CD4-positive, alpha-beta memory T cell (primary cell): ENCODE measurements at regions not wholly inside any gene's neighbourhood (a gene's known extent, or its start where the extent isn't known, plus 50 kb on each side); places are given as distances from the start of the nearest gene placed in this dataset.

Experiments used
- CTCF ChIA-PET: fragments of 350-600 bp; sonication (Branson Sonifier 250); formaldehyde crosslinking; loops from one replicate; lab custom pipeline; 2021; ENCODE audit warnings: inconsistent platforms; ENCODE audit not compliant: partially characterized antibody; lab: Charles Lee
- POLR2A ChIA-PET: fragments of 350-600 bp; sonication (Branson Sonifier 250); formaldehyde crosslinking; loops from one replicate; lab custom pipeline; 2021; ENCODE audit not compliant: partially characterized antibody; lab: Charles Lee
- DNase-seq, 5 donors: peaks; one replicate each; pipeline versions ENCODE4 v3.0.0 to v3.0.0-alpha.2; 2020 to 2022; ENCODE audit warnings: mixed read lengths in 1 of 5
- H3K27ac ChIP-seq: one replicate; pipeline ENCODE4 v1.7.0; 2013; ENCODE audit warnings: low read depth, low read length
- H3K27me3 ChIP-seq: 2 replicates; pipeline ENCODE4 v1.7.0; 2013; ENCODE audit warnings: mild to moderate bottlenecking, low read length, moderate library complexity; ENCODE audit not compliant: insufficient read depth
- H3K36me3 ChIP-seq: 2 replicates; pipeline ENCODE4 v1.7.0; 2013; ENCODE audit warnings: mild to moderate bottlenecking, low read length, moderate library complexity; ENCODE audit not compliant: insufficient read depth
- H3K4me1 ChIP-seq: 2 replicates; pipeline ENCODE4 v1.7.0; 2013; ENCODE audit warnings: mild to moderate bottlenecking, low read length, moderate library complexity; ENCODE audit not compliant: insufficient read depth
- H3K4me3 ChIP-seq, 2 donors: one replicate each; pipeline ENCODE4 v1.7.0; 2013; ENCODE audit warnings: low read length in 2 of 2, mild to moderate bottlenecking in 1 of 2
- H3K9me3 ChIP-seq, 2 donors: one replicate each; pipeline ENCODE4 v1.7.0; 2013; ENCODE audit warnings: low read length in 2 of 2, control low read depth in 1 of 2; ENCODE audit not compliant: control insufficient read depth in 1 of 2
- H3K27ac Mint-ChIP-seq, 7 donors: one replicate each; pipeline ENCODE4 v1.8.0; 2020 to 2021; ENCODE audit warnings: mixed read lengths in 7 of 7, mild to moderate bottlenecking in 6 of 7, inconsistent platforms in 3 of 7, moderate library complexity in 3 of 7
- H3K27me3 Mint-ChIP-seq, 2 donors: one replicate each; pipeline ENCODE4 v1.8.0; 2020 to 2021; ENCODE audit warnings: mixed read lengths in 2 of 2
- H3K36me3 Mint-ChIP-seq, 2 donors: one replicate each; pipeline ENCODE4 v1.8.0; 2020 to 2021; ENCODE audit warnings: mixed read lengths in 2 of 2, inconsistent platforms in 1 of 2, mild to moderate bottlenecking in 1 of 2
- H3K4me1 Mint-ChIP-seq, 4 donors: one replicate each; pipeline ENCODE4 v1.8.0; 2020 to 2021; ENCODE audit warnings: mixed read lengths in 4 of 4, mild to moderate bottlenecking in 1 of 4
- H3K4me3 Mint-ChIP-seq, 8 donors: one replicate each; pipeline ENCODE4 v1.8.0; 2020 to 2021; ENCODE audit warnings: mixed read lengths in 8 of 8, mild to moderate bottlenecking in 7 of 8, moderate library complexity in 6 of 8, inconsistent platforms in 3 of 8
- H3K9me3 Mint-ChIP-seq, 8 donors: one replicate each; pipeline ENCODE4 v1.8.0; 2020 to 2021; ENCODE audit warnings: mixed read lengths in 8 of 8, mild to moderate bottlenecking in 5 of 8, inconsistent platforms in 3 of 8, moderate library complexity in 1 of 8
- intact Hi-C: fragments of 100-400 bp; cut with micrococcal nuclease; formaldehyde crosslinking; loops from one replicate; pipeline ENCODE4 v1.15.1; 2023

GRCh38 chr17:14882131-14882530 lies 383.0 kb downstream of the PMP22 start:
- no peaks in the 10 kb centered on the region for H3K4me1 Mint-ChIP-seq
- intact Hi-C loops: no loop called here
- peaks cover 9 to 17% of the 10 kb centered on the region in 2 donors for H3K27me3 Mint-ChIP-seq
- POLR2A ChIA-PET: no interaction called here
- no peaks in the 10 kb centered on the region for H3K36me3 ChIP-seq
- H3K27ac ChIP-seq: no peak overlapping the region
- H3K9me3 ChIP-seq: peaks cover 0 to 6% of the 10 kb centered on the region in 2 donors
- peaks cover 0 to 13% of the 10 kb centered on the region in 2 donors for H3K36me3 Mint-ChIP-seq
- DNase-seq: no peak
- H3K9me3 Mint-ChIP-seq: peaks cover 6 to 32% (median 25%) of the 10 kb centered on the region in 8 donors
- no peaks in the 10 kb centered on the region for H3K4me1 ChIP-seq
- H3K4me3 Mint-ChIP-seq: no peak overlapping the region
- H3K4me3 ChIP-seq: no peak overlapping the region
- no peaks in the 10 kb centered on the region for H3K27me3 ChIP-seq
- CTCF ChIA-PET: no interaction called here
- no peak overlapping the region for H3K27ac Mint-ChIP-seq

GRCh38 chr17:14875557-14876412 lies 389.3 kb downstream of the PMP22 start:
- H3K4me3 Mint-ChIP-seq: no peak overlapping the region
- H3K4me1 Mint-ChIP-seq: no peaks in the 10 kb centered on the region
- H3K4me1 ChIP-seq: no peaks in the 10 kb centered on the region
- no peaks in the 10 kb centered on the region for H3K27me3 Mint-ChIP-seq
- no peaks in the 10 kb centered on the region for H3K9me3 ChIP-seq
- no peaks in the 10 kb centered on the region for H3K36me3 Mint-ChIP-seq
- intact Hi-C loops: no loop called here
- no peak for DNase-seq
- H3K27ac ChIP-seq: no peak overlapping the region
- H3K27me3 ChIP-seq: no peaks in the 10 kb centered on the region
- H3K4me3 ChIP-seq: no peak overlapping the region
- ChIA-PET CTCF (no interaction called here), POLR2A (no interaction called here)
- H3K9me3 Mint-ChIP-seq: peaks cover 0 to 3% (median 0%) of the 10 kb centered on the region in 8 donors
- H3K36me3 ChIP-seq: no peaks in the 10 kb centered on the region
- H3K27ac Mint-ChIP-seq: no peak overlapping the region

GRCh38 chr17:14873996-14874395 lies 391.1 kb downstream of the PMP22 start:
- intact Hi-C loops: no loop called here
- Mint-ChIP-seq H3K9me3 (peaks cover 0 to 3% (median 0%) of the 10 kb centered on the region in 8 donors), H3K4me3 (no peak overlapping the region), H3K36me3 (no peaks in the 10 kb centered on the region), H3K27ac (no peak overlapping the region), H3K4me1 (no peaks in the 10 kb centered on the region), H3K27me3 (no peaks in the 10 kb centered on the region)
- Histone ChIP-seq H3K4me1 (no peaks in the 10 kb centered on the region), H3K36me3 (no peaks in the 10 kb centered on the region), H3K4me3 (no peak overlapping the region), H3K9me3 (no peaks in the 10 kb centered on the region), H3K27ac (no peak overlapping the region), H3K27me3 (no peaks in the 10 kb centered on the region)
- POLR2A ChIA-PET: no interaction called here
- CTCF ChIA-PET: no interaction called here
- no peak for DNase-seq

GRCh38 chr17:14873540-14873939 lies 391.6 kb downstream of the PMP22 start:
- intact Hi-C loops: no loop called here
- Mint-ChIP-seq H3K9me3 (peaks cover 0 to 3% (median 0%) of the 10 kb centered on the region in 8 donors), H3K4me1 (no peaks in the 10 kb centered on the region), H3K27me3 (no peaks in the 10 kb centered on the region), H3K36me3 (no peaks in the 10 kb centered on the region), H3K4me3 (no peak overlapping the region), H3K27ac (no peak overlapping the region)
- no peak overlapping the region for H3K4me3 ChIP-seq
- no peaks in the 10 kb centered on the region for H3K4me1 ChIP-seq
- H3K27ac ChIP-seq: no peak overlapping the region
- ChIA-PET CTCF (no interaction called here), POLR2A (no interaction called here)
- H3K9me3 ChIP-seq: no peaks in the 10 kb centered on the region
- DNase-seq: no peak
- H3K27me3 ChIP-seq: no peaks in the 10 kb centered on the region
- H3K36me3 ChIP-seq: no peaks in the 10 kb centered on the region

- CTCF ChIA-PET: no interaction called here
- intact Hi-C loops: no loop called here
- Mint-ChIP-seq H3K36me3 (no peaks in the 10 kb centered on the region), H3K4me1 (no peaks in the 10 kb centered on the region), H3K27ac (no peak overlapping the region), H3K9me3 (peaks cover 0 to 3% (median 0%) of the 10 kb centered on the region in 8 donors), H3K4me3 (no peak overlapping the region), H3K27me3 (peaks cover 0 to 1% of the 10 kb centered on the region in 2 donors)
- H3K4me1 ChIP-seq: no peaks in the 10 kb centered on the region
- H3K4me3 ChIP-seq: no peak overlapping the region
- H3K36me3 ChIP-seq: no peaks in the 10 kb centered on the region
- POLR2A ChIA-PET: no interaction called here
- no peaks in the 10 kb centered on the region for H3K9me3 ChIP-seq
- no peak overlapping the region for H3K27ac ChIP-seq
- no peaks in the 10 kb centered on the region for H3K27me3 ChIP-seq
- DNase-seq: no peak
Observed at GRCh38 chr17:14871921-14872320, 393.2 kb downstream of the PMP22 start.

- Mint-ChIP-seq H3K36me3 (no peaks in the 10 kb centered on the region), H3K4me1 (no peaks in the 10 kb centered on the region), H3K27me3 (peaks cover 3 to 7% of the 10 kb centered on the region in 2 donors), H3K4me3 (no peak overlapping the region), H3K27ac (no peak overlapping the region), H3K9me3 (peaks cover 0 to 2% (median 0%) of the 10 kb centered on the region in 8 donors)
- intact Hi-C loops: no loop called here
- H3K36me3 ChIP-seq: no peaks in the 10 kb centered on the region
- DNase-seq: no peak
- ChIA-PET POLR2A (no interaction called here), CTCF (no interaction called here)
- no peaks in the 10 kb centered on the region for H3K27me3 ChIP-seq
- H3K9me3 ChIP-seq: no peaks in the 10 kb centered on the region
- H3K4me1 ChIP-seq: no peaks in the 10 kb centered on the region
- no peak overlapping the region for H3K27ac ChIP-seq
- H3K4me3 ChIP-seq: no peak overlapping the region
Observed at GRCh38 chr17:14866266-14866665, 398.9 kb downstream of the PMP22 start.

- Mint-ChIP-seq H3K27me3 (peaks cover 7% of the 10 kb centered on the region in 2 donors), H3K9me3 (peaks cover 0 to 2% (median 0%) of the 10 kb centered on the region in 8 donors), H3K4me1 (no peaks in the 10 kb centered on the region), H3K4me3 (no peak overlapping the region), H3K36me3 (no peaks in the 10 kb centered on the region), H3K27ac (no peak overlapping the region)
- intact Hi-C loops: no loop called here
- Histone ChIP-seq H3K27ac (no peak overlapping the region), H3K9me3 (no peaks in the 10 kb centered on the region), H3K27me3 (no peaks in the 10 kb centered on the region), H3K4me1 (no peaks in the 10 kb centered on the region), H3K4me3 (no peak overlapping the region), H3K36me3 (no peaks in the 10 kb centered on the region)
- ChIA-PET POLR2A (no interaction called here), CTCF (no interaction called here)
- DNase-seq: no peak
Observed at GRCh38 chr17:14864127-14864526, 401.0 kb downstream of the PMP22 start.
